HG03139 (cell line): ENCODE measurements at regions not wholly inside any gene's neighbourhood (a gene's known extent, or its start where the extent isn't known, plus 50 kb on each side); places are given as distances from the start of the nearest gene placed in this dataset.
"Not testable (repeated sequence)": the region's sequence is repeated elsewhere in the genome, so short reads cannot be mapped to it uniquely, and the experiment has no call there.

Source experiments
- ATAC-seq: cut with Tn5 transposase; IDR thresholded peaks from one replicate; pipeline ENCODE4 v1.9.1; 2021; ENCODE audit not compliant: unreplicated experiment

DNA sequence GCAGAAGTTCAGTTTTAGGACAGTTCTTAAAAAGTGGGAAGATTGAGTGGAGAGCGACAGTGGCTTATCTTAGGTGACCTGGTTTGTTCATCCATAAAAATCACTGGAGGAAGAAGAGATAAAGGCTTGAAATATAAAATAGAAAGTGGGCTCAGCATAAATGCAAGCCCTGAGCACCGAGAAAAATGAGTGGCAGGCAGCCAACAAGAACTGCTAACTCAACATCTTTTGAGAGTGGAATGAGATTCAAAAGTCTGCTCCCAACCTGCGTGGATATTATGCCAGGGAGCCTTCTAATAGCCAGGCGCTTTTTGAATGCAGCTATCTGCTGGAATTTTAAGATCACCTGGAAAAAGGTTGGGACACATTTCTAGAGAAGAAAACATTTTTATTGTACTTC is 666.5 kb downstream of the FLRT2 start:
- no peak for ATAC-seq

DNA sequence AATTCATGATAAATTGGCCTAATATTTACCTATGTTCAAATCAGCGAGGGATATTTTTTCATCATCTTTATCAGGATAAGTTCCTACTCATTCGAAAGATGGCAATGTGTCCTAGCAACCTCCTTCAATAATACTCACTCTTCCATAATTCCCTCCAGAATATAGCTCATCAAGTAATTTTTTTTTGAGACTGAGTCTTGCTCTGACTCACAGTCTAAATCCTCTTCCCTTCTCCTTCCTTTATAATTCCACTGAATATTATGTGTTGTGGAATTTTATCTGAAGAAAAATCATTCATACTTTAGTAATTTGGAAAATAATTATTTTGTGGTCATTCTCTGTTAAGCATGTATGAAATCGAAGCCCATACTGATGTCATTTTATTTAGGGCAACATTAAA is 663.8 kb downstream of the FLRT2 start:
- ATAC-seq, result no peak

DNA sequence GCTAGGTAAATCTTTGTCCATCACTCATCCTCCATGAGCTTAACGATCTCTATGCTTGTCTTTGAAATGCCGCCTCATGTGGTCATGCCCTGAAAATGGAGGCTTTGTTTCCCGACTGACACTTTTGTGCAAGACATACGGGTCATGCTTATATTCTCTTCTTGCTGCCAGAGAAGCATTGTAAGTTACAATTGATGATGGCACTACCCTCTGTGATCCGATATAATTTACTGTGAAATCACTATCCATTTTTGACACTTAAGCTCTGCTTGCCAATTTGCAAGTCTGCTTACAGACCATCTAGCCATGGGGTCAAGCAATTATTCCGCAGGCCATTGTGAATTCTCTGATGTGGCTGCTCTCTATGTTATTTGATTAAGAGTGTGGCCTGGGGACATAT is 650.0 kb downstream of the FLRT2 start:
- ATAC-seq, result no peak

DNA sequence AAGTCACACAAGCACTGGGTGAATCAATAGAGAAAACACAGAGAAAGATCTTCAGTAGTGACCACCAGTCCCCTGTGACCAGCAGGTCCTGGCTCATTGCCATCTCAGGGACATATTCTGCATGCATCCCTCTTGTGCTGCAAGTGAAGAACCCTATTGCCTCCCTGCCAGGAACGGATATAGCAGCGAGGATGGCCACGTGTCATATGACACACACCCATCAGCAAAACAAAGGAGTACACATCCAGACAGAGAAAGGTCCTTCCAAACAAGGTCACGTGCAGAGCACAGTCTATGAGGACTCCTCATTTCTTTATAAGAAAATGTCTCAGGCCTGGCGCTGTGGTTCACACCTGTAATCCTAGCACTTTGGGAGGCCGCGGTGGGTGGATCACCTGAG is 638.4 kb downstream of the FLRT2 start:
- ATAC-seq, result no peak

DNA sequence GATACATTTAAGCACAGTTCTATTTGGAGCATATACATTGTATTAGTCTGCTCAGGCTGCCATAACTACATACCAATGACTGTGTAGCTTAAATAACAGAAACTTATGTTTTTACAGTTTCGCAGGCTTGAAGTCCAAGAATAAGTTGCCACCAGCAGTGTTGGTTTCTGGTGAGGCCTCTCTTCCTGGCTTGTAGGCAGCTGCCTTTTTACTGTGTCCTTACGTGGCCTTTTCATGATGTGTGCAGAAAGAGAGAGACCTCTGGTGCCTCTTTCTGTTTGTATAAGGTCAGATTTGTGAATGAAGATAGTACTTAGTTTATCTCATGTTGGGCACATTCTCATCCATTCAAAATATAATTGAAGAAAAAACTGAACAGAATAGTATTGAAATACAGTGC is 636.6 kb downstream of the FLRT2 start:
- no peak for ATAC-seq

DNA sequence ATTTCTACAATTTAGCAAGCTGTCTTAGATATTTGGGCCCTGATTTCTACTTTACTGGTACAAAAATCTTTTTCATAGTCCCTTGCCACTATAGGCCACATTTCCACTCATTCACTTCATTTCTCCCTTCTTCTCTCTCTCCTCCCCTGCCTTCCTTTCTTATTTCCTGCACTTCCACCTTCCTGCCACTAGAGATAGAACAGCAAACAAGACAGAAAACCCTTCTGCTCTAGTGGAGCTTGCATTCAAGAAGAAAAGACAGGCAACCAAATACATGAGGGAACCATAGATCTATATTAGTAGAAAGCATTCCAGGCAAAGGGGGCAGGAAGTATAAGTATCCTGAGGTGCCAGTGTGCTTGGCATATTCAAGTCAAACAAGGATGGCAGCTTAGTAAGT is 623.5 kb downstream of the FLRT2 start:
- no peak for ATAC-seq

DNA sequence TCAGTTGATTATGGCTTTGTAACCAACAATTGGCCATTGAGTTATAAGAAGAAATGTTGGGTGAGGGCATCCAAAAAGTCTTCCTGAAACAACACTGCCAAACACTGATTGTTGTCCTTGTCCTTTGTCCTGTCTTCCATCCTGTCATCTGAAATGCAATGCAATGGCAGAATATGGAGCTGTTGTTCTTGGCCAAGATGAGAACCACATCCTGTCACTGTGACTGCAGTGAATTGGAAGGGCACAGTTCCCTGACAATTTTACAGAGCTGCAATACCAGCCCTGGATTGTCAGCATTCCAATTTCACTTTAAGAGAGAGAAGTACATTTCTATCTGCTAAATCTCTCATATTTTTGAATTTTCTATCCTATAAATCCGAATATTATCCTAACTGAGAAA is 613.3 kb downstream of the FLRT2 start:
- no peak for ATAC-seq

DNA sequence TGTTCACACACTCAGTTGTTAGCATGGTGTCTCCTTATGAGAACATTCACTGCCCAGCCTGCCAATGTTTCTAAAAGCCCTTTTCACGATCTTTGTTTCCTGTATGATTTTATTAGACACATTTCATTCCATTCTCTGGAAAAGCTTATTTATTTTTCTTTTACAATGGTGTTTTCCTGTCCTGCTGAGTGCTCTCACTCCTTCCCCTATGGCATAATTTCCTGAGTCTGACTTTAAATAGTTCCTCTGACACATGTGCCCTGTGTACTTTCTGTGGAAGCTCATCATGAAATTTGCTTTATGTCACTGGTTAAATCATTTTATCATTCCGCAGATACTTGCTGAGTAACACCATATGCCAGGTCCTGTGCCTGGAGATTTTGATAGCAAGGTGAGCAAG is 612.0 kb downstream of the FLRT2 start:
- ATAC-seq, result no peak

DNA sequence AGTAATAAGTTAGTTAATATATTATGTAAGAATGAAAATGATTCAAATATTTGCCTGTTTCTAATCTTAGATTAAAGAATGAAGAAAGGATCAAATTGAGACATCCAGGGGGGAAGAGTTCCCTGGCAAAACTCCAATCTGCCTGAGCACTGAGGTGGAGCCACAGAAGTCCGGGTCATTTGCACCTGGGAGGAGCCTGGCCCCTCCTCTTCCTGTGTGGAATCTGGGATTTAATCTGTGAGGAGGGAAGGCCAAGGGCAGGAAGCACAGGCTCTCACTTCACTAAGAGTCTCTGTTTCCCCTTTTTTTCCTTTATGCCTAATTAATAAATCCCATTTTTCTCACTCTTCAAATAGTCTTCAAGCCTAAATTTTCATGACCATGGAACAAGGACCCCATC is 599.5 kb downstream of the FLRT2 start:
- no peak for ATAC-seq

DNA sequence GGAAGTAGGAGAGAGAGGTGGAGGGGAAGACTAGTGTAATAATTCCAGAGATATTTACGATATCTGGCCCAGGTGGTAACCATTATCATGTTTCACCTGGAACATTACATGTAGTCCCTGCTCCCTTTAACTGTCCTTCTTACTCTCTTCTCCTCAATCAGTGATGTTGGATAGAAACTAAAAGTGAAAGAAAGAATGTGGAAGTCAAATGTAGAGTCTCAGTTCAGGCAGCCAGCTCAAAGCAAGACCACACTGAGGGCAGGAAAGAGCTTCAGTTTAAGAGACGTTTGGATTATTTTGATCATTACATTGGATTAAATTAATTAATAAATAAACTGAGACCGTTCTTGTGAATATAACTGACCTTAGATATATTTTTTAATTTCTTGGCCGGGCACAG is 594.4 kb downstream of the FLRT2 start:
- ATAC-seq, result no peak

DNA sequence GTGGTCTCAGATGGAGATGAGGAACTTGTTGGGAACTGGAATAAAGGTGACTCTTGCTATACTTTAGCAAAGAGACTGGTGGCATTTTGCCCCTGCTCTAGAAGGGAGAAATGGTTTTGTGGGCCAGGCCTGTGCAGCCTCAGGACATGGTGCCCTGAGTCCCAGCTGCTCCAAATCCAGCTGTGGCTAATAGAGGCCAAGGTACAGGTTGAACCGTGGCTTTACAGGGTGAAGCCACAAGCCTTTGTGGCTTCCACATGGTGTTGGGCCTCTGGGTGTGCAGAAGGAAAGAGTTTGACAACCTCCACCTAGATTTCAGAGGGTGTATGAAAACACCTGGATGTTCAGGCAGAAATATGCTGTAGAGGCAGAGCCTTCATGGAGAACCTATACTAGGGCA is 586.0 kb downstream of the FLRT2 start:
- no peak for ATAC-seq

DNA sequence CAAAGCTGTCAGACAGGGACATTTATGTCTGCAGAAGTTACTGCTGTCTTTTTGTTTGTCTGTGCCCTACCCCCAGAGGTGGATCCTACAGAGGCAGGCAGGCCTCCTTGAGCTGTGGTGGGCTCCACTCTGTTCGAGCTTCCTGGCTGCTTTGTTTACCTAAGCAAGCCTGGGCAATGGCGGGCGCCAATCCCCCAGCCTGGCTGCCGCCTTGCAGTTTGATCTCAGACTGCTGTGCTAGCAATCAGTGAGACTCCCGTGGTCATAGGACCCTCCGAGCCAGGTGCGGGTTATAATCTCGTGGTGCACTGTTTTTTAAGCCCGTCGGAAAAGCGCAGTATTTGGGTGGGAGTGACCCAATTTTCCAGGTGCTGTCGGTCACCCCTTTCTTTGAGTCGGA is 580.9 kb downstream of the FLRT2 start:
- ATAC-seq, result not testable (repeated sequence)

DNA sequence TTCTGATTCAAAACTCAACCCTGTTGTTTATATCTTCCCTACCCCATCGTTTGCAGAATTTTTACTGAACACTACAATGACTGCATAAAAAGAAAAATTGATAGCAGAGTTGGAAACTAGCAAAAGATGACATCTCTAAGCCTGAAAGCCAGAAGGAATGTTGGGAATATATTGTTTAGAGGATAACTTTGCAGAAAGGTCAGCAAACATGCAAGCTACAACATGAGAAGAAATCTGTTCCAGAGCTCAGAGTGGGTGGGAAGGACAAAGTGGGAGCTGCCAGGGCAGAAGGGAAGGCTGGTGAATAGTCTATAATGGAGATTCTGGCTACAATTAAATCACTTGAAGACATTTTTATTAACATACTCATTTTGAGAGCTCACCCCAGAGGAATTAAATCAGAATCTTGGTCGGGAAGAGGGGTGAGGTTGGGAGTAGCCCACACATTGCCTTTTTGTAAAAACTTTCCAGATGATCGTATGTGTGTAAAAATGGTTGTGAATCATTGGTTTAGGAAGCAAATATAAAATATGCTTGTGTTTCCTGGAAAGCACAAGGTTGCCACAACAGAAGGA is 574.8 kb downstream of the FLRT2 start:
- ATAC-seq, result no peak

DNA sequence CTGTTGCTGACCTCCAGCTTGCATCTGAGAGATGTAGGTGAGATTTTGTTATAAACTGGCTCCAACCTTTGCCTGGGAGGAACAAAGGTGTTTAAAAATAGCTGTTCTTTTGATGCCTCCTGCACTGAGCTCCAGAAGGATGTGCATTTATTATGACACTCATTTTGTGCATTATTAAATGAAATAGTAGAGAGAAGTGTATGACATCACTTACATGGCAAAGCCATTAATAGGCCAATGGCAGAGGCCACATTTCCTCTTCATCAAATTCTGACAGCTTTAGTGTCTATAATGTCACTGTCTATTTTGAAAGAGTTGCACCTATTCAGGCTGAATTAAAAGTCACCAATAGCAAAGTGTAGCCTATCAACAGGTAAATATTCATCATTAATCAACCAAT is 564.6 kb downstream of the FLRT2 start:
- no peak for ATAC-seq

DNA sequence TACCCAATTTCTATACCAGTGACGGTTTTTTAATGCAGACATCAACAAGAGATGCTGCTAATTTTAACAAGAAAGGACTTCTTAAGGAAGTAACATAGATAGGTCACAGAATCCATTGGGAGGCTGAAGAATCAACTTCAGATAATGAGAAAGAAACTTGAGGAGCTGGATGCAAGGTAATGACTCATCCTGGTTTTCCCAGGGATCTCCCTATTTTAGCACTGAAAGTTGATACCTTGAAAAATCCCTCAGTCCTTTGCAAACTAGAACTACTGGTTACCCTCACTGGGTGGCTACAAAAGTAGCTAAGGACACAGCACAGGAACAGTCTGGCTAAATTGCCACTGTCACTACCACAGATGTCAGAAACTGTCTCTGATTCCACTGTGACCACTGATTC is 561.9 kb downstream of the FLRT2 start:
- ATAC-seq, result no peak

DNA sequence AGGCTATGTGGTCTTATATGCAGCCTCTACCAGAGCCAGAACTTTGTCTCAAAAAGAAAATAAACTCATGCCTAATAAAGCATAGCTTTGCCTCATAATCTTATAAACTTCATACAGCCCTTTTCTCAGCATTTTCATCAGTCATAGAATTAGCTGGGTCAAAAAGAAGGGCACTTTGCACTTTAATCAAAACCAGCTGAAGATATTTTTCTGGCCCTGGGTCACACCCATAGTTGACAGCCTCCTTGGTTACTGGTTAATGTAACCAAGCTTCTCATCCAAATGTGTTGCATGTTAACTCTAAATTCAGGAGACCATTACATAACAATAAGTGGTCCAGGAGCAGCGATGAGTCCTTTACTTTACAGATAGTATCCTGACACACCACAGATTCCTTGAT is 558.2 kb downstream of the FLRT2 start:
- no peak for ATAC-seq

DNA sequence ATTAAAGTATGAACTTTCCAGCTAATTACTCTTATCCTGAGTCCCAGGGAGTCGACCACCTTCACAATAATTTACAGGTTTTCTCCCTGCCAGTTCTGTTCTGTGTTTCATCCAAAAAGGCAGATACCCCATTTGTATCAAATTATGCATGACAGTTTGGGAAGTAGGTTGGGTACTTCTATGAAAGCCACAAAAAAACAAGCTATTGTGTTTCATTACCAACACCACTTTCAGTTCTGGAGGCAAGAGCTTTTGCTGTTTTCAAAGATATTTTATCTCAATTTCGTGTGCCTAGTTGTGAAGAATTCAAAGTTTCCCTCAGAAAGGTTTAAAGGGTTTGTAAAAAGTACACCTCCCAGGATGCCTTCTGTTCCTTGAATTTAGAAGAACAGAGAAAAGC is 557.4 kb downstream of the FLRT2 start:
- no peak for ATAC-seq

DNA sequence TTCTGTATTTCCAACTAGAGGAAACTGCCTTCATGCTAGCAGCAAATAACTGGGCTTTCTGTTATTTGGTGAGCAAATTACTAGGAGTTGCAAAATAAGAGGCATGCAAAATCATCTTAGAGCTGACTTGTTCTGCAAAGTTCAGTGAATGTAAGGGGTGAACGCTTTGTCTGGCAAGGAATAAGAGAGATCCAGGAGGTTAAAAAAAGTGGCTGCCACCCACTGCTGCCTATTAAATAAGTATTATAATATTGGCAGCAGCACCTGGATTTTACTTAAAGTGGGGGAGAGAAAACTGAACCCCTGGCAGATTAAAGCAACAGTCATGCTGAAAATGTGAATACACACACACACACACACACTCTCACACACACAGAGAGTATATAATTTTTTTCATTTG is 557.0 kb downstream of the FLRT2 start:
- no peak for ATAC-seq

DNA sequence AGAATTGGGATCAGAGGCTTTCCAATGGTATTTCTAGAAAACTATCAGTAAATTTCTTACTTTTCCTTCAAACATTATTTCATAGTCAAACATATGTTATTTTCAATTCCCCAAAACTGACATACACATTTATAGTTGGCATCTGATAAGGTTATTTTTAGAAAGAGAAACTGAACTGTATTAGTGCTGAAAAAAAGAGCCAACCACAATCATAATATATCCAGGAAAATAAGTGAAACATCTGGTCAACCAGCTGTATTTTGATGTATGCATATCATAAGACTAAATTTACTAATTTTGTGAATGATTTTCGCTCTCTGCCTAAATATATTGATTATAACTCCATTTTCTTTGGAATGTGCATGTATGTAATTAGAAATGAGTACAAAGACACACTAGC is 554.2 kb downstream of the FLRT2 start:
- no peak for ATAC-seq

DNA sequence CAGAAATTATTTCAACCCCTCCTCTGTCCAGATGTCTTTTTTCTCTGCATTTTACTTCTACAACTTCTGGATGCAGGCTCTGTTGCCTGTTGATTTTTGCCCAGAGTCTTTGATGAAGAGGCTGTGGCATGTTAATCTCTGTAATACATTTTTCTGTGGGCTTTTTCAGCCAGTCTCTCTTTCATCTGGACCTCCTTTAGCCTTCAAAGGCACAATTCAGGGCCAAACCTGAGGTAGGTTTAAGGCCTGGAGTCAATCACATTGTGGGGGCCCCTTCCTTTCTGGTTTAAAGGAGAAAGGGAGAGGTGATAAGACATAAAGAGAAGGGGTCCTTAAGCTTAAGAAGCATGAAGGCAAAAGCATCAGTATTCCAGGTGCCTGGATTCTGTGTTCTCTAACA is 553.7 kb downstream of the FLRT2 start:
- ATAC-seq, result no peak

DNA sequence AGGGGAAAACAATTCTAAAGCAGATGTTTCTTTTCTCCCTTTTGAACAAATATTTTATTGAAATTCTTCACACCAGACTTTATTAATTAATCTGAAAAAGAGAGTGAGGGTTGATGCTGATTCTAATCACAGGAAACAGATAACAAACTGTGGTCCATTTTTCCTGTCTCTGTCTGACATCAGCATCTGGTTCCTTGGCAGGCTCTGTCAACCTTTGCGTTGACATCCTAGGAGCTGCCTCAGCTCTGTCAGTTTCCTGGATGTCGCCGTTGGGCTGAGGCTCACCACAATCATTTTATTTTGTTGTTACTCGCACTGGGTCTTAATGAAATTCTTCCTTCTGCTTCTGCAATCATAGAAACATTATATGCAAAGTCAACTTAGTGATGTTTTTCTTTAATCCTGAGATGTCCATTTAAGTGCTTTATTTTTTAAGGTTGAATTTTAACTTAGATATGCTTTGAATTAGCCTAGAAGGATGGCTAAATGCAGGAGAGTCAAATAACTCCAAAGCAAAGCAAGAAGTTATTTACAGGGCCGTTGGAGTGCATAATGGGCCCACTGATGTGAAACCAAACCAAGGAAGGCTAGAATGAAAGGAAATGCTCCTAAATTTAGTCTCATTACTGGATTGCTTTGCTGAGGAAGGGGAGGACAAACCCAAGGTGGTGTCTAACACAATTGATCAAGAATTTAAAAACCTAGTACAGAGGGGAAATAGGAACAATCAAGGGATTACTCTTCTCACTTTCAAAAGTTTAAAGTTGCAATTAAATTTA is 542.4 kb downstream of the FLRT2 start:
- no peak for ATAC-seq

DNA sequence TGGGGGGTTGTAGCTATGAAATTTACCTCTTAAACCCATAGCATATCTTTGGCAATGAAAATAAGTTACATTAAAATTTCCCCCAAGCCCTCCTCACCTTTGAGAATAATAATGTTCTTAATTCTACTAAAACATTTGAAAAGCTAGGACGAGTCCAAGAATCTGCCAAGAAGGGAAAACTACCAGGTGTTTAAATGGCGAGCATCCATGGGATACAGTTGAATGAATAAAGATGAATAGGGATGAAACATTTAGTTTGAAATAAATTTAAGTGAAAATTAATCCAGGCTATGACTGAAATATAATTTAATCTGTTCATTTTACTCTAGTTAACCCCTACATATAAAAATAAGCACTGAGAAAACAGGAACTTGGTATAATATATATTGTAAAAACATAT is 536.7 kb downstream of the FLRT2 start:
- ATAC-seq, result no peak

DNA sequence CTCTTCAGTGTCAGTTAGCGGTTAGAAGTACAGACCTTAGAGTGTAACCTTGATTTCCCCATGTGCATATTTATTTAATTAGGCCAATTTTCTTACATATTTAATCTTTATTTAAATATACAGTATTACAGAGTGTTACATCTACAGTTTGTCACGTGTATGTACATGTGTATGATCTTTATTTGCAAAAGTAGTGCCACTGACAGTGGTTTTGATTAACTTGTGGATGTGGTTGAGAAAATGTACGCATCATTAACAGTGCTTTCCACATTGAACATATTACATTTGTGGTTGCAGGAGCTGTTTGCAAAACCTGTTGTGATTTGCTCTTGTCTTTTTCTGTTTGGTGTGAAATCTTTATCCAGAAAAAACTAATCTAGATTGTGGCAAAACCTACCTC is 535.5 kb downstream of the FLRT2 start:
- ATAC-seq, result no peak
